Cerebellar cortex (tissue), 1 donor: ENCODE measurements at regions not wholly inside any gene's neighbourhood (a gene's known extent, or its start where the extent isn't known, plus 50 kb on each side); places are given as distances from the start of the nearest gene placed in this dataset.

Experiments
- DNase-seq: peaks from one replicate; pipeline ENCODE4 v3.0.0-alpha.2; 2015; ENCODE audit warnings: low spot score

GRCh38 chr7:84536271-84536870 lies 341.8 kb upstream of the SEMA3A start:
- DNase-seq, result no peak

- DNase-seq, result no peak
Measured at GRCh38 chr7:84535580-84536270, 341.1 kb upstream of the SEMA3A start.

- no peak for DNase-seq
Measured at GRCh38 chr7:84533182-84533581, 338.6 kb upstream of the SEMA3A start.

GRCh38 chr7:84532196-84532595 lies 337.6 kb upstream of the SEMA3A start:
- no peak for DNase-seq

- DNase-seq, result no peak
Measured at GRCh38 chr7:84529480-84530205, 335.1 kb upstream of the SEMA3A start.

- DNase-seq, result no peak
Measured at GRCh38 chr7:84528756-84529479, 334.3 kb upstream of the SEMA3A start.

GRCh38 chr7:84524714-84525694 lies 330.4 kb upstream of the SEMA3A start:
- no peak for DNase-seq

- no peak for DNase-seq
Measured at GRCh38 chr7:84513061-84513460, 318.5 kb upstream of the SEMA3A start.

GRCh38 chr7:84512055-84512454 lies 317.5 kb upstream of the SEMA3A start:
- no peak for DNase-seq

- no peak for DNase-seq
Measured at GRCh38 chr7:84510505-84510904, 315.9 kb upstream of the SEMA3A start.

GRCh38 chr7:84509522-84509921 lies 314.9 kb upstream of the SEMA3A start:
- no peak for DNase-seq

GRCh38 chr7:84508606-84509005 lies 314.0 kb upstream of the SEMA3A start:
- no peak for DNase-seq

GRCh38 chr7:84507529-84507928 lies 312.9 kb upstream of the SEMA3A start:
- no peak for DNase-seq

GRCh38 chr7:84506151-84506550 lies 311.6 kb upstream of the SEMA3A start:
- DNase-seq, result no peak

- peak; percentile 5 for DNase-seq
Measured at GRCh38 chr7:84502239-84502638, 307.6 kb upstream of the SEMA3A start.

GRCh38 chr7:84497873-84498272 lies 303.3 kb upstream of the SEMA3A start:
- DNase-seq, result no peak

- no peak for DNase-seq
Measured at GRCh38 chr7:84495128-84495527, 300.5 kb upstream of the SEMA3A start.

- DNase-seq, result no peak
Measured at GRCh38 chr7:84492098-84493034, 297.8 kb upstream of the SEMA3A start.

GRCh38 chr7:84490661-84491060 lies 296.1 kb upstream of the SEMA3A start:
- DNase-seq, result no peak

- DNase-seq, result no peak
Measured at GRCh38 chr7:84484502-84485079, 290.0 kb upstream of the SEMA3A start.
